ENCODE measurements at regions not wholly inside any gene's neighbourhood (a gene's known extent, or its start where the extent isn't known, plus 50 kb on each side); places are given as distances from the start of the nearest gene placed in this dataset.

- ATAC-seq, result no peak
- Histone ChIP-seq H3K4me3 (no peak overlapping the region), H3K27ac (no peak overlapping the region), H3K36me3 (no peaks in the 10 kb centered on the region), H3K4me1 (no peaks in the 10 kb centered on the region), H3K9me3 (no peaks in the 10 kb centered on the region), H3K27me3 (no peaks in the 10 kb centered on the region)
- no peak for DNase-seq
- TF ChIP-seq CTCF (IDR thresholded peaks at IDR 0.05), result no peak
- no peak for TF ChIP-seq POLR2A (IDR thresholded peaks at IDR 0.05)
- 66% methylated on average over 3 of the region's 3 CpGs for WGBS (ENCODE audit: insufficient coverage, low coverage, low lambda C conversion rate, missing lambda C conversion rate)
- intact Hi-C loops (cut with DNase I), result no loop called here
These were observed 114.6 kb upstream of the FOXQ1 start for GRCh38 chr6:1197309-1197708.

DNA sequence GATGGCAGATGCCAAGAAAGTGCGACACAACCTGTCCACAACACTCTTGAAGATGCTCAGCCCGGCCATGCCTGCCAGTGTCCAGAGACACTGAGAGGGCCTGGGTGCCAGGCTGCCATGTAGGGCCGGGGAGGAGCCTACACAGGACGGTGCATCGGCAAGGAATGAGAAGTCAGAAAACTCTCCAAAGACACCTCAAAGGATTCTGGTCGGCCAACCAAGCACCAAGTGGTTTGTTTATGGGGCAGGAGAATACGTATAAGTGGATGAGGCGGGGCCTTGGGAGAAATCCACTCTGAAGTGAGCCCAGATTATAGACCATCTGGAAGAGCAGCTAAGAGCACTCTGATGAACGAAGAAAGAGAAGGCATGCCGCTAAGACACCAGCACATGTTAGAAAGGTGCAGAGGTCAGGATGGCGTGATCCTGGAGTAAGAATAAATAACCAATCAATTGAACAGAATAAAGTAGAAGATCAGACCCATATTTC lies 120.7 kb upstream of the FOXQ1 start:
- Histone ChIP-seq H3K36me3 (no peaks in the 10 kb centered on the region), H3K27ac (no peak overlapping the region), H3K27me3 (no peaks in the 10 kb centered on the region), H3K9me3 (no peaks in the 10 kb centered on the region), H3K4me3 (no peak overlapping the region), H3K4me1 (peaks cover 0 to 9% (median 0%) of the 10 kb centered on the region in 4 donors)
- TF ChIP-seq POLR2A (IDR thresholded peaks at IDR 0.05) (no peak), CTCF (IDR thresholded peaks at IDR 0.05) (no peak)
- ATAC-seq (no peak), DNase-seq (no peak)
- intact Hi-C loops (cut with DNase I), result no loop called here
- 87% methylated on average over 10 of the region's 11 CpGs for WGBS (ENCODE audit: insufficient coverage, low coverage, low lambda C conversion rate, missing lambda C conversion rate)

DNA sequence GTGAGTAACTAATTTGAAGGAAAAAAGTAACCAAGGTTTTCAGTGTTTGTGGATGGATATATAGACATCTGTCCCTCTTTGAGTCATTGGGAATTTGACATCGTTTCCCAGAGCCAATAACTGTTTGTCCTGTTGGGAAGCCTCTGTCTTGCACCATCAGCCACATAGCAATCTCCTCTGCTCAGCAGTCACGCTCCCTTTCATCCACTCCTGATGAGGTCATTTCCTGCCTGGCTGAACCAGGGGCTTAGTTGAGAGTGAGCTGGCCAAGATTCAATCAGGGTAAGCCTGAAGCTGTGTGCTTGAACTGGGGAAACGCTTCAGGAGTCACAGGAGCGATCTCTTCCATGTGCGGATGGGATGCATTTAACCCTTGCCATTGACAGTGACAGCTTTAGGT lies 121.5 kb upstream of the FOXQ1 start:
- Histone ChIP-seq H3K27me3 (no peaks in the 10 kb centered on the region), H3K36me3 (no peaks in the 10 kb centered on the region), H3K9me3 (no peaks in the 10 kb centered on the region), H3K4me1 (peaks cover 0 to 9% (median 0%) of the 10 kb centered on the region in 4 donors), H3K27ac (no peak overlapping the region), H3K4me3 (no peak overlapping the region)
- intact Hi-C loops (cut with DNase I), result no loop called here
- DNase-seq (peak in 1 of 3 donors; percentile 34), ATAC-seq (peak in 1 of 4 donors; percentile 76)
- TF ChIP-seq POLR2A (IDR thresholded peaks at IDR 0.05), result no peak
- no peak for TF ChIP-seq CTCF (IDR thresholded peaks at IDR 0.05)
- 46% methylated on average over 4 of the region's 5 CpGs for WGBS (ENCODE audit: insufficient coverage, low coverage, low lambda C conversion rate, missing lambda C conversion rate)

DNA sequence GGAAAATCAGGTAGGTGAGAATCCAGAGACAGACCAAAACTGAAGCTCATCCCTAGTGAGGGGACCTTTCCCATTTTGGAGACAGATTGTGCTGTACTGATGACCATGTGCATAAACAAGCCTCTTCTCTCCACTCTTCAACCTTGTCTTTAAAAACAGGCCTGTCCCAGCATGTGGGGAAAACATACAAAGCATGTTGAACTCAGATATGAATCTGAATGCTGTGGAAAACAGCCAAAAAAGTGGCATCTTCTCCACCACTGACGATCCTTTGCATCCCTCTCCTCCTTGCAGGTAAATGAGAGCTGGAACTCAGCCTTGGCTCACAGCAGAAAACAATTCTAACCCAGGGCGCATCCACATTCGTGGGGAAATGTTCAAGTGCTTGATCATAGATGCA lies 123.7 kb upstream of the FOXQ1 start:
- intact Hi-C loops (cut with DNase I), result no loop called here
- TF ChIP-seq POLR2A (IDR thresholded peaks at IDR 0.05) (no peak), CTCF (IDR thresholded peaks at IDR 0.05) (no peak)
- Histone ChIP-seq H3K4me1 (peaks cover 0 to 13% (median 0%) of the 10 kb centered on the region in 4 donors), H3K27ac (no peak overlapping the region), H3K27me3 (no peaks in the 10 kb centered on the region), H3K9me3 (no peaks in the 10 kb centered on the region), H3K4me3 (no peak overlapping the region), H3K36me3 (no peaks in the 10 kb centered on the region)
- 70% methylated on average over 3 of the region's 3 CpGs for WGBS (ENCODE audit: insufficient coverage, low coverage, low lambda C conversion rate, missing lambda C conversion rate)
- DNase-seq (no peak), ATAC-seq (no peak)
